DND-41 (cell line): ENCODE measurements at regions not wholly inside any gene's neighbourhood (a gene's known extent, or its start where the extent isn't known, plus 50 kb on each side); places are given as distances from the start of the nearest gene placed in this dataset.

ENCODE experiments used
- ATAC-seq: fragments of 200-7000 bp; cut with Tn5 transposase; 3 replicates; pipeline ENCODE4 v1.9.1; 2021; ENCODE audit warnings: low read depth; ENCODE audit not compliant: insufficient read depth
- DNase-seq: peaks from one replicate; pipeline ENCODE4 v3.0.0-alpha.2; 2020
- H2AFZ ChIP-seq: 2 replicates; pipeline ENCODE4 v1.6.0; 2012; ENCODE audit warnings: low read depth, low read length
- H3K27ac ChIP-seq: 2 replicates; pipeline ENCODE4 v1.5.1; 2012; ENCODE audit warnings: low read length, inconsistent platforms
- H3K27me3 ChIP-seq: fragments of 200-600 bp; sonication (generic); 2 replicates; pipeline ENCODE4 v1.6.0; 2012; ENCODE audit warnings: low read length, mild to moderate bottlenecking, inconsistent platforms; ENCODE audit not compliant: insufficient read depth, poor library complexity
- H3K36me3 ChIP-seq: 2 replicates; pipeline ENCODE4 v1.5.1; 2012; ENCODE audit warnings: low read length, inconsistent platforms; ENCODE audit not compliant: insufficient read depth
- H3K4me1 ChIP-seq: 2 replicates; pipeline ENCODE4 v1.5.1; 2012; ENCODE audit warnings: mild to moderate bottlenecking, low read length; ENCODE audit not compliant: insufficient read depth
- H3K4me2 ChIP-seq: 2 replicates; pipeline ENCODE4 v1.6.0; 2012; ENCODE audit warnings: mild to moderate bottlenecking, moderate library complexity, low read length, inconsistent platforms; ENCODE audit not compliant: insufficient read depth
- H3K4me3 ChIP-seq, 2 experiments: fragments of 200-600 bp in 1 of 2; shearing (Covaris generic) in 1 of 2; 2 replicates each; pipeline ENCODE4 v1.5.1; 2012 to 2016; ENCODE audit warnings: inconsistent platforms in 2 of 2, low read length in 2 of 2, mild to moderate bottlenecking in 2 of 2, low read depth in 1 of 2, moderate library complexity in 1 of 2
- H3K79me2 ChIP-seq: 2 replicates; pipeline ENCODE4 v1.6.0; 2012; ENCODE audit warnings: low read length, inconsistent platforms; ENCODE audit not compliant: insufficient read depth
- H3K9ac ChIP-seq: 2 replicates; pipeline ENCODE4 v1.6.0; 2012; ENCODE audit warnings: low read depth, mild to moderate bottlenecking, inconsistent platforms, low read length, moderate library complexity
- H3K9me3 ChIP-seq: 2 replicates; pipeline ENCODE4 v1.5.1; 2012; ENCODE audit warnings: low read length, moderate library complexity, mild to moderate bottlenecking, inconsistent platforms; ENCODE audit not compliant: insufficient read depth, severe bottlenecking
- H4K20me1 ChIP-seq: 2 replicates; pipeline ENCODE4 v1.6.0; 2012; ENCODE audit warnings: low read length; ENCODE audit not compliant: insufficient read depth
- EZH2 ChIP-seq: IDR thresholded peaks from 3 replicates; pipeline ENCODE4 v1.6.1; 2012; ENCODE audit warnings: borderline replicate concordance, low read depth, mild to moderate bottlenecking, moderate library complexity, low read length, inconsistent platforms; ENCODE audit not compliant: severe bottlenecking
- TF ChIP-seq, protein P1 (sequence below): IDR thresholded peaks from 2 replicates; pipeline ENCODE4 v1.5.1; 2012; ENCODE audit warnings: borderline replicate concordance, low read length, moderate library complexity, mild to moderate bottlenecking; ENCODE audit not compliant: poor library complexity, severe bottlenecking; ENCODE audit errors: extremely low read depth

DNA sequence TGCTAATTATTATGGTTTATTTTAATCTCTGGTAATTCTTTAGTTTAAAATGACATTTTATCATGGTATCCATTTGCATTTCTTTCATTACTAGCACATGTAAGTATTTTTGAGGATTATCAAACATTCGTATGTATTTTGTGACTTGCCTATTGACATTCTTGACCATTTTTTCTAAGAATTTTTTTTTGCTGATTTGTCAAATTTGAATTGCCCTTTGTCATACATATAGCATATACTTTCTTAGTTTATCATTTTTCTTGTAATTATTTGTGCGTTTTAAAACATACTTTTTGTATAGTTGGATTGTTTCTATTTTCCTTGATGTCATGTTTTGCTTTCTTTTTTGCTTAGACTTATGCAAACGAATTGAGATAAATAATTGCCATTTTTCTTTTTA, 358.5 kb upstream of the RBMS3 start:
- DNase-seq: no peak

DNA sequence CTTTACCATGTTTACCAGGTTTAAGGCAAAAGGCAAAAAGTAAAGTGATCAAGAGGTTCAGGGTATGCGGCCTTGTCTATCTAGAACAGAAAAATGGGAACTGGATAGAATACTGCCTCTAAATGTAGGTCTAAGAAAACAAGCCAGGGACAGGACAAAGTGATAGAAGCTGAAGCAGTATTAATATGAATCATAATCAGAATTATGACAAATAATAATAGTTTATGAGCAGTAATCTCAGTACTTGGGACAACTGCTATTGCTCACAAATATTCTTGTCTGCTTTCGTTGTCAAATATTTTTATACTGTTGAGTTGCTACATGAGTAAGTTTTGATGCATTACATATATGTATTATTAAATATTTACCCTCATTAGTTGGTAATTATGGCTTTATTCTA, 356.9 kb upstream of the RBMS3 start:
- Histone ChIP-seq H3K4me2 (no peak overlapping the region), H3K27ac (no peak overlapping the region), H4K20me1 (no peaks in the 10 kb centered on the region), H3K79me2 (no peaks in the 10 kb centered on the region), H2AFZ (no peak overlapping the region), H3K27me3 (no peaks in the 10 kb centered on the region), H3K4me1 (no peaks in the 10 kb centered on the region), H3K36me3 (no peaks in the 10 kb centered on the region), H3K9me3 (no peaks in the 10 kb centered on the region), H3K4me3 (no peak overlapping the region), H3K9ac (no peak overlapping the region)
- no peak for DNase-seq
- no peak for ATAC-seq
- TF ChIP-seq, protein P1, sequence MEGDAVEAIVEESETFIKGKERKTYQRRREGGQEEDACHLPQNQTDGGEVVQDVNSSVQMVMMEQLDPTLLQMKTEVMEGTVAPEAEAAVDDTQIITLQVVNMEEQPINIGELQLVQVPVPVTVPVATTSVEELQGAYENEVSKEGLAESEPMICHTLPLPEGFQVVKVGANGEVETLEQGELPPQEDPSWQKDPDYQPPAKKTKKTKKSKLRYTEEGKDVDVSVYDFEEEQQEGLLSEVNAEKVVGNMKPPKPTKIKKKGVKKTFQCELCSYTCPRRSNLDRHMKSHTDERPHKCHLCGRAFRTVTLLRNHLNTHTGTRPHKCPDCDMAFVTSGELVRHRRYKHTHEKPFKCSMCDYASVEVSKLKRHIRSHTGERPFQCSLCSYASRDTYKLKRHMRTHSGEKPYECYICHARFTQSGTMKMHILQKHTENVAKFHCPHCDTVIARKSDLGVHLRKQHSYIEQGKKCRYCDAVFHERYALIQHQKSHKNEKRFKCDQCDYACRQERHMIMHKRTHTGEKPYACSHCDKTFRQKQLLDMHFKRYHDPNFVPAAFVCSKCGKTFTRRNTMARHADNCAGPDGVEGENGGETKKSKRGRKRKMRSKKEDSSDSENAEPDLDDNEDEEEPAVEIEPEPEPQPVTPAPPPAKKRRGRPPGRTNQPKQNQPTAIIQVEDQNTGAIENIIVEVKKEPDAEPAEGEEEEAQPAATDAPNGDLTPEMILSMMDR: no peak
- no peak for TF ChIP-seq EZH2

More for the DNA sequence above, 358.5 kb upstream of the RBMS3 start:
- Histone ChIP-seq H3K4me3 (no peak overlapping the region), H3K4me1 (no peaks in the 10 kb centered on the region), H3K27me3 (no peaks in the 10 kb centered on the region), H3K9me3 (no peaks in the 10 kb centered on the region), H3K36me3 (no peaks in the 10 kb centered on the region), H4K20me1 (no peaks in the 10 kb centered on the region), H3K27ac (no peak overlapping the region), H2AFZ (no peak overlapping the region), H3K9ac (no peak overlapping the region), H3K4me2 (no peak overlapping the region), H3K79me2 (no peaks in the 10 kb centered on the region)
- ATAC-seq: no peak
- TF ChIP-seq, protein P1: no peak
- TF ChIP-seq EZH2: no peak

GRCh38 chr3:28924744-28925360, 356.0 kb upstream of the RBMS3 start:
- no peak overlapping the region for H3K4me2 ChIP-seq
- H3K9me3 ChIP-seq: no peaks in the 10 kb centered on the region
- ATAC-seq: no peak
- no peak overlapping the region for H3K4me3 ChIP-seq
- H3K27ac ChIP-seq: no peak overlapping the region
- H2AFZ ChIP-seq: no peak overlapping the region
- no peaks in the 10 kb centered on the region for H3K79me2 ChIP-seq
- TF ChIP-seq, protein P1: no peak
- TF ChIP-seq EZH2: no peak
- no peaks in the 10 kb centered on the region for H4K20me1 ChIP-seq
- H3K27me3 ChIP-seq: no peaks in the 10 kb centered on the region
- H3K36me3 ChIP-seq: no peaks in the 10 kb centered on the region
- no peaks in the 10 kb centered on the region for H3K4me1 ChIP-seq
- DNase-seq: no peak
- H3K9ac ChIP-seq: no peak overlapping the region

DNA sequence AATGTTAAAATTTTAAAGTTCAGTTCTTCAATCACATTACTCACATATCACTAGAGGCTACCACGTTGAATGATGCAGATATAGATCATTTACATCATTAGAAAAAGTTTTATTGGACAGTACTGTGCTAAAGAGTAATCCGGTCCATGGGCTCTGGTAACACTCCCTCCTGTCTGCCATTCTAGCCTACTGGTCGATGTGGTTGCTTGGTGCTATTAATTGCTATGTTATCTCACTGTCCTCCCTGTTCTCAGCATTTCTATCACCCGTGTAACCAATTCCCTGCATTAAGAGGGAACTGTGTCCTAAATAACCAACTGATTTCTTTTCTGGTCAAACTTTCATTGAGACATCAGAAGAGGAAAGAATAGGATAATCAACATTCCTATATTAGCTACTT, 347.5 kb upstream of the RBMS3 start:
- no peak overlapping the region for H3K4me3 ChIP-seq
- TF ChIP-seq, protein P1: no peak
- TF ChIP-seq EZH2: no peak
- H3K9ac ChIP-seq: no peak overlapping the region
- peaks cover 6% of the 10 kb centered on the region; the same call in 1 of the 2 replicates for H3K4me1 ChIP-seq
- H3K27ac ChIP-seq: no peak overlapping the region
- no peak overlapping the region for H3K4me2 ChIP-seq
- ATAC-seq (no peak), DNase-seq (no peak)
- no peaks in the 10 kb centered on the region for H3K36me3 ChIP-seq
- H2AFZ ChIP-seq: no peak overlapping the region
- no peaks in the 10 kb centered on the region for H4K20me1 ChIP-seq
- no peaks in the 10 kb centered on the region for H3K79me2 ChIP-seq
- no peaks in the 10 kb centered on the region for H3K27me3 ChIP-seq
- no peaks in the 10 kb centered on the region for H3K9me3 ChIP-seq
